Panc1 (cell line): ENCODE measurements at regions not wholly inside any gene's neighbourhood (a gene's known extent, or its start where the extent isn't known, plus 50 kb on each side); places are given as distances from the start of the nearest gene placed in this dataset.

ENCODE experiments used
- ATAC-seq: fragments of 200-7000 bp; cut with Tn5 transposase; 2 replicates; pipeline ENCODE4 v1.9.1; 2020; ENCODE audit warnings: mild to moderate bottlenecking, moderate library complexity
- BruUV-seq: library from RNA; stranded (reverse); fragments of 400-500 nt; replicated peaks from 2 replicates; lab custom pipeline; 2021; lab: Mats Ljungman, UMichigan
- CTCF ChIA-PET: fragments of 300-600 bp; sonication (Branson Sonifier 250); formaldehyde crosslinking; loops from one replicate; lab custom pipeline; 2022; ENCODE audit warnings: antibody characterized with exemption; lab: Charles Lee
- POLR2A ChIA-PET: fragments of 300-600 bp; sonication (Branson Sonifier 250); formaldehyde crosslinking; loops from one replicate; lab custom pipeline; 2022; ENCODE audit warnings: antibody characterized with exemption; lab: Charles Lee
- DNase-seq: peaks from one replicate; pipeline ENCODE4 v3.0.0-alpha.2; 2010; ENCODE audit warnings: low read depth, low spot score
- H3K27ac ChIP-seq: 2 replicates; pipeline ENCODE4 v1.5.1; 2011; ENCODE audit warnings: mild to moderate bottlenecking, low read length, inconsistent platforms
- H3K27me3 ChIP-seq: fragments of 200-500 bp; sonication (Bioruptor generic); 2 replicates; pipeline ENCODE4 v1.6.0; 2014; ENCODE audit warnings: low read length, inconsistent platforms; ENCODE audit not compliant: control insufficient read depth, insufficient read depth
- H3K36me3 ChIP-seq: fragments of 200-500 bp; sonication (Bioruptor generic); 2 replicates; pipeline ENCODE4 v1.5.1; 2014; ENCODE audit warnings: inconsistent platforms, mild to moderate bottlenecking, low read length, moderate library complexity; ENCODE audit not compliant: control insufficient read depth, insufficient read depth
- H3K4me1 ChIP-seq: 2 replicates; pipeline ENCODE4 v1.5.1; 2011; ENCODE audit warnings: inconsistent platforms, mild to moderate bottlenecking, low read length, moderate library complexity; ENCODE audit not compliant: control insufficient read depth, insufficient read depth
- H3K4me3 ChIP-seq, 2 experiments: 2 replicates each; pipeline ENCODE4 v1.5.1; 2011 to 2012; ENCODE audit warnings: low read depth in 2 of 2, low read length in 2 of 2, mild to moderate bottlenecking in 2 of 2, inconsistent platforms in 1 of 2, moderate library complexity in 1 of 2
- H3K9me3 ChIP-seq: fragments of 200-500 bp; sonication (Bioruptor generic); 2 replicates; pipeline ENCODE4 v1.5.1; 2014; ENCODE audit warnings: low read depth, mild to moderate bottlenecking, inconsistent platforms, low read length, moderate library complexity; ENCODE audit not compliant: control insufficient read depth, insufficient read depth
- POLR2AphosphoS5 ChIP-seq: IDR thresholded peaks from 2 replicates; pipeline ENCODE4 v1.6.1; 2012; ENCODE audit warnings: mild to moderate bottlenecking, low read depth, low read length, moderate library complexity
- SIN3A ChIP-seq: IDR thresholded peaks from 2 replicates; pipeline ENCODE4 v1.6.1; 2012; ENCODE audit warnings: low read depth, mild to moderate bottlenecking, low read length, moderate library complexity, borderline replicate concordance; ENCODE audit not compliant: insufficient read depth
- TCF7L2 ChIP-seq: IDR thresholded peaks from 2 replicates; pipeline ENCODE4 v1.6.1; 2011; ENCODE audit warnings: mild to moderate bottlenecking, low read depth, low read length, inconsistent platforms
- in situ Hi-C: cut with HindIII; loops from 2 replicates; pipeline ENCODE4 v1.10.0; 2016; ENCODE audit warnings: low sequenced_read_pairs, low pct_unique_long_range_greater_than_20kb
- intact Hi-C: fragments of 100-400 bp; cut with micrococcal nuclease; formaldehyde crosslinking; loops from one replicate; pipeline ENCODE4 v1.10.0; 2022; ENCODE audit not compliant: unreplicated experiment
- TF ChIP-seq, protein P1 (sequence below): fragments of 450-650 bp; IDR thresholded peaks from 2 replicates; pipeline ENCODE4 v1.5.1; 2017; ENCODE audit warnings: mild to moderate bottlenecking
- TF ChIP-seq, protein P2 (sequence below), 2 experiments: IDR thresholded peaks; 2 replicates each; pipeline ENCODE4 v1.6.1; 2011 to 2012; ENCODE audit warnings: low read depth in 2 of 2, control low read depth in 1 of 2, low read length in 1 of 2, mild to moderate bottlenecking in 1 of 2, moderate library complexity in 1 of 2; ENCODE audit not compliant: insufficient read depth in 1 of 2

DNA sequence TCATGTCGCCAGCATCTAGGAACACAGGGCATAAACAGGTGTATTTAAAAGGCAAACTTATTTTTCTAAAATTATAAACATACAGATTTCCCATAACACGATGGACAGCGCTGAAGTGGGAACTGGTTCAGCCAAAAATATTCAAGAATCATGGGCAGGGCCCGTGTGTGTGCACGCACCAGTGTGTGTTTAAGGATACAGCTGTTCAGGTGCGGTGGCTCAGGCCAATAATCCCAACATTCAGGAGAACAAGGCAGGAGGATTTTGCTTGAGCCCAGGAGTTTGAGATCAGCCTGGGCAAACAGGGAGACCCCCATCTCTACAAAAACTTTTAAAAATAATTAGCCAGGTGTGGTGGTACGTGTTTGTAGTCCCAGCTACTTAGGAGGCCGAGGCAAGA is 288.6 kb upstream of the HDAC4 start:
- TF ChIP-seq SIN3A = no peak
- TF ChIP-seq POLR2AphosphoS5 = no peak
- TF ChIP-seq, protein P1, sequence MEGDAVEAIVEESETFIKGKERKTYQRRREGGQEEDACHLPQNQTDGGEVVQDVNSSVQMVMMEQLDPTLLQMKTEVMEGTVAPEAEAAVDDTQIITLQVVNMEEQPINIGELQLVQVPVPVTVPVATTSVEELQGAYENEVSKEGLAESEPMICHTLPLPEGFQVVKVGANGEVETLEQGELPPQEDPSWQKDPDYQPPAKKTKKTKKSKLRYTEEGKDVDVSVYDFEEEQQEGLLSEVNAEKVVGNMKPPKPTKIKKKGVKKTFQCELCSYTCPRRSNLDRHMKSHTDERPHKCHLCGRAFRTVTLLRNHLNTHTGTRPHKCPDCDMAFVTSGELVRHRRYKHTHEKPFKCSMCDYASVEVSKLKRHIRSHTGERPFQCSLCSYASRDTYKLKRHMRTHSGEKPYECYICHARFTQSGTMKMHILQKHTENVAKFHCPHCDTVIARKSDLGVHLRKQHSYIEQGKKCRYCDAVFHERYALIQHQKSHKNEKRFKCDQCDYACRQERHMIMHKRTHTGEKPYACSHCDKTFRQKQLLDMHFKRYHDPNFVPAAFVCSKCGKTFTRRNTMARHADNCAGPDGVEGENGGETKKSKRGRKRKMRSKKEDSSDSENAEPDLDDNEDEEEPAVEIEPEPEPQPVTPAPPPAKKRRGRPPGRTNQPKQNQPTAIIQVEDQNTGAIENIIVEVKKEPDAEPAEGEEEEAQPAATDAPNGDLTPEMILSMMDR = no peak
- no peak overlapping the region for H3K27ac ChIP-seq
- H3K27me3 ChIP-seq = peaks cover 13% of the 10 kb centered on the region
- CTCF ChIA-PET = no interaction called here
- in situ Hi-C loops (no loop called here), intact Hi-C loops (no loop called here)
- H3K4me3 ChIP-seq = no peak overlapping the region
- BruUV-seq = no TSS peak
- DNase-seq = no peak
- no peaks in the 10 kb centered on the region for H3K36me3 ChIP-seq
- H3K9me3 ChIP-seq = no peaks in the 10 kb centered on the region
- POLR2A ChIA-PET = interaction anchor here (0.6 kb wide), 1 partner anchor 984 kb away, joined by 15 read pairs; no protein-coding TSS in a partner anchor
- no peaks in the 10 kb centered on the region for H3K4me1 ChIP-seq
- ATAC-seq = no peak

- ATAC-seq = no peak
- H3K4me1 ChIP-seq = no peaks in the 10 kb centered on the region
- no peak for DNase-seq
- CTCF ChIA-PET = no interaction called here
- no peak overlapping the region for H3K4me3 ChIP-seq
- BruUV-seq = no TSS peak
- intact Hi-C loops (no loop called here), in situ Hi-C loops (no loop called here)
- TF ChIP-seq, protein P2, sequence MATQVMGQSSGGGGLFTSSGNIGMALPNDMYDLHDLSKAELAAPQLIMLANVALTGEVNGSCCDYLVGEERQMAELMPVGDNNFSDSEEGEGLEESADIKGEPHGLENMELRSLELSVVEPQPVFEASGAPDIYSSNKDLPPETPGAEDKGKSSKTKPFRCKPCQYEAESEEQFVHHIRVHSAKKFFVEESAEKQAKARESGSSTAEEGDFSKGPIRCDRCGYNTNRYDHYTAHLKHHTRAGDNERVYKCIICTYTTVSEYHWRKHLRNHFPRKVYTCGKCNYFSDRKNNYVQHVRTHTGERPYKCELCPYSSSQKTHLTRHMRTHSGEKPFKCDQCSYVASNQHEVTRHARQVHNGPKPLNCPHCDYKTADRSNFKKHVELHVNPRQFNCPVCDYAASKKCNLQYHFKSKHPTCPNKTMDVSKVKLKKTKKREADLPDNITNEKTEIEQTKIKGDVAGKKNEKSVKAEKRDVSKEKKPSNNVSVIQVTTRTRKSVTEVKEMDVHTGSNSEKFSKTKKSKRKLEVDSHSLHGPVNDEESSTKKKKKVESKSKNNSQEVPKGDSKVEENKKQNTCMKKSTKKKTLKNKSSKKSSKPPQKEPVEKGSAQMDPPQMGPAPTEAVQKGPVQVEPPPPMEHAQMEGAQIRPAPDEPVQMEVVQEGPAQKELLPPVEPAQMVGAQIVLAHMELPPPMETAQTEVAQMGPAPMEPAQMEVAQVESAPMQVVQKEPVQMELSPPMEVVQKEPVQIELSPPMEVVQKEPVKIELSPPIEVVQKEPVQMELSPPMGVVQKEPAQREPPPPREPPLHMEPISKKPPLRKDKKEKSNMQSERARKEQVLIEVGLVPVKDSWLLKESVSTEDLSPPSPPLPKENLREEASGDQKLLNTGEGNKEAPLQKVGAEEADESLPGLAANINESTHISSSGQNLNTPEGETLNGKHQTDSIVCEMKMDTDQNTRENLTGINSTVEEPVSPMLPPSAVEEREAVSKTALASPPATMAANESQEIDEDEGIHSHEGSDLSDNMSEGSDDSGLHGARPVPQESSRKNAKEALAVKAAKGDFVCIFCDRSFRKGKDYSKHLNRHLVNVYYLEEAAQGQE (IDR thresholded peaks at IDR 0.05; ENCODE audit: insufficient read depth in 1 of 2, low read depth in 2 of 2, low read length in 1 of 2) = no peak
- TF ChIP-seq POLR2AphosphoS5 (no peak), SIN3A (no peak), TCF7L2 (no peak)
- TF ChIP-seq, protein P1 = no peak
- POLR2A ChIA-PET = no interaction called here
- no peaks in the 10 kb centered on the region for H3K36me3 ChIP-seq
- no peak overlapping the region for H3K27ac ChIP-seq
- no peaks in the 10 kb centered on the region for H3K9me3 ChIP-seq
- peaks cover 19% of the 10 kb centered on the region for H3K27me3 ChIP-seq
These were observed 288.0 kb upstream of the HDAC4 start for GRCh38 chr2:239688840-239689239.
